Ovary (tissue), 3 donors: ENCODE measurements at regions not wholly inside any gene's neighbourhood (a gene's known extent, or its start where the extent isn't known, plus 50 kb on each side); places are given as distances from the start of the nearest gene placed in this dataset.

Experiments
- CTCF ChIP-seq, 3 donors: fragments of 450-650 bp in 2 of 3; fragments of 200-600 bp in 1 of 3; IDR thresholded peaks; one replicate each; pipeline versions ENCODE4 v1.5.1 to v1.8.0; 2016 to 2022; ENCODE audit warnings: antibody characterized with exemption in 3 of 3, mild to moderate bottlenecking in 1 of 3
- EP300 ChIP-seq: sonication (generic); formaldehyde crosslinking; IDR thresholded peaks from one replicate; pipeline ENCODE4 v1.6.1; 2017; ENCODE audit warnings: antibody characterized with exemption
- POLR2A ChIP-seq: fragments of 450-650 bp; IDR thresholded peaks from one replicate; pipeline ENCODE4 v1.6.1; 2017; ENCODE audit warnings: antibody characterized with exemption, mild to moderate bottlenecking, moderate library complexity
- donor health status: DM: no; HTN: no; CAD: no.

GRCh38 chr3:132785292-132785691 is 63.1 kb upstream of the NPHP3 start:
- TF ChIP-seq CTCF (IDR thresholded peaks at IDR 0.05) (no peak), POLR2A (no peak), EP300 (no peak)
